HL-60 (cell line): ENCODE measurements at regions not wholly inside any gene's neighbourhood (a gene's known extent, or its start where the extent isn't known, plus 50 kb on each side); places are given as distances from the start of the nearest gene placed in this dataset.
A peak's percentile ranks its signal among the peaks of the same experiment; 100 is the strongest.

Experiments
- DNase-seq, 2 experiments: peaks; one replicate each; pipeline ENCODE4 v3.0.0-alpha.2; 2010 to 2020; ENCODE audit warnings: low read depth in 1 of 2, low spot score in 1 of 2
- H3K27ac ChIP-seq: fragments of 250-450 bp; sonication (Bioruptor Pico); replicated peaks from 2 replicates; pipeline ENCODE4 v1.5.1; 2020; ENCODE audit warnings: mild to moderate bottlenecking, moderate library complexity
- H3K27me3 ChIP-seq: fragments of 250-450 bp; sonication (Bioruptor Pico); 2 replicates; pipeline ENCODE4 v1.5.1; 2021; ENCODE audit warnings: mild to moderate bottlenecking, moderate library complexity; ENCODE audit not compliant: insufficient read depth, poor library complexity, severe bottlenecking
- H3K4me3 ChIP-seq: replicated peaks from 2 replicates; pipeline ENCODE4 v1.5.1; 2011; ENCODE audit warnings: mild to moderate bottlenecking, control low read depth, low read length; ENCODE audit not compliant: insufficient read depth
- GABPA ChIP-seq: IDR thresholded peaks from 2 replicates; pipeline ENCODE4 v1.6.1; 2012; ENCODE audit warnings: low read depth
- POLR2AphosphoS5 ChIP-seq: IDR thresholded peaks from 2 replicates; pipeline ENCODE4 v1.6.1; 2012; ENCODE audit warnings: low read depth
- SPI1 ChIP-seq: IDR thresholded peaks from 2 replicates; pipeline ENCODE4 v1.6.1; 2012; ENCODE audit warnings: low read depth, mild to moderate bottlenecking, borderline replicate concordance
- TF ChIP-seq, protein P1 (sequence below): IDR thresholded peaks from one replicate; pipeline ENCODE4 v1.5.1; 2011; ENCODE audit warnings: low read length, control low read depth, inconsistent platforms; ENCODE audit not compliant: insufficient read depth
- TF ChIP-seq, protein P2 (sequence below): IDR thresholded peaks from 2 replicates; pipeline ENCODE4 v1.6.1; 2012; ENCODE audit warnings: low read depth; ENCODE audit not compliant: insufficient replicate concordance

DNA sequence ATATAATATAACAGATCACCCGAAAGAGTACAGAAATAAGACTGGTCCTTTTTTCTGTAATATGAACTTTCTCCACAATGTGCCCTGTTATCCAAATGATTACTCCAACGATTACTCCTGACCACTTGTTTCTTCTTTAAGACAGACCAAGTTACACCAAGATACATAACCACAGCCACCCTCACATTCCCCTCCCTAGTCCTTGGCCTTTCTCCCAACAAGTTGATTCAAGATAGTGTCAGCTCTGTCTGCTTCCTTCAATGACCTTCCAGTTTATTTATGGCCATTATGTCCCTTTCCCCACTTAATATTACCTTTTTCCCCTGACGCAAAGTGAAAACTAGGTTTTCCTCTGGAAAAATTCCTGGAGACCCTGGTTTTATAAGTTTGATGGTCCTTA, 397.2 kb downstream of the FAM47B start:
- H3K4me3 ChIP-seq, result no peak overlapping the region
- no peaks in the 10 kb centered on the region for H3K27me3 ChIP-seq
- DNase-seq, result no peak
- TF ChIP-seq POLR2AphosphoS5, result no peak
- TF ChIP-seq, protein P1, sequence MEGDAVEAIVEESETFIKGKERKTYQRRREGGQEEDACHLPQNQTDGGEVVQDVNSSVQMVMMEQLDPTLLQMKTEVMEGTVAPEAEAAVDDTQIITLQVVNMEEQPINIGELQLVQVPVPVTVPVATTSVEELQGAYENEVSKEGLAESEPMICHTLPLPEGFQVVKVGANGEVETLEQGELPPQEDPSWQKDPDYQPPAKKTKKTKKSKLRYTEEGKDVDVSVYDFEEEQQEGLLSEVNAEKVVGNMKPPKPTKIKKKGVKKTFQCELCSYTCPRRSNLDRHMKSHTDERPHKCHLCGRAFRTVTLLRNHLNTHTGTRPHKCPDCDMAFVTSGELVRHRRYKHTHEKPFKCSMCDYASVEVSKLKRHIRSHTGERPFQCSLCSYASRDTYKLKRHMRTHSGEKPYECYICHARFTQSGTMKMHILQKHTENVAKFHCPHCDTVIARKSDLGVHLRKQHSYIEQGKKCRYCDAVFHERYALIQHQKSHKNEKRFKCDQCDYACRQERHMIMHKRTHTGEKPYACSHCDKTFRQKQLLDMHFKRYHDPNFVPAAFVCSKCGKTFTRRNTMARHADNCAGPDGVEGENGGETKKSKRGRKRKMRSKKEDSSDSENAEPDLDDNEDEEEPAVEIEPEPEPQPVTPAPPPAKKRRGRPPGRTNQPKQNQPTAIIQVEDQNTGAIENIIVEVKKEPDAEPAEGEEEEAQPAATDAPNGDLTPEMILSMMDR, result no peak
- H3K27ac ChIP-seq, result no peak overlapping the region

DNA sequence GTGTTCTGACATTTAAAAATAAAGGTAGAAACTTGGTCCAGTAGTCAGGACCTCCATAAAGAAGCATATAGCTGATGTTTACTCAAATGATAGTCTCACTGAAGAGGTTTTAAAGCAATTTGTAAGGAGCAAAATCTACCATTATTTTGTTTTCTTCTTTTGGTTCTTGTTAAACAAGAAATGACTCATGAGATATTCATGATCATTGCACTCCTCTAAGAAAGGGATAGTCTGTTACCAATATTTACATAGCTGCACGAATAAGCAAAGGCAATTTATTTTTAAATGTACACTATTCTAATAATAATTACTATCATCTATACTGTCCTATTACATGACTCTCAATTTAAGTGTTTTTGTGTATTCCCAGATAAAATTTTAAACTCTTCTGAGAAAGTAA, 397.9 kb downstream of the FAM47B start:
- TF ChIP-seq, protein P2, sequence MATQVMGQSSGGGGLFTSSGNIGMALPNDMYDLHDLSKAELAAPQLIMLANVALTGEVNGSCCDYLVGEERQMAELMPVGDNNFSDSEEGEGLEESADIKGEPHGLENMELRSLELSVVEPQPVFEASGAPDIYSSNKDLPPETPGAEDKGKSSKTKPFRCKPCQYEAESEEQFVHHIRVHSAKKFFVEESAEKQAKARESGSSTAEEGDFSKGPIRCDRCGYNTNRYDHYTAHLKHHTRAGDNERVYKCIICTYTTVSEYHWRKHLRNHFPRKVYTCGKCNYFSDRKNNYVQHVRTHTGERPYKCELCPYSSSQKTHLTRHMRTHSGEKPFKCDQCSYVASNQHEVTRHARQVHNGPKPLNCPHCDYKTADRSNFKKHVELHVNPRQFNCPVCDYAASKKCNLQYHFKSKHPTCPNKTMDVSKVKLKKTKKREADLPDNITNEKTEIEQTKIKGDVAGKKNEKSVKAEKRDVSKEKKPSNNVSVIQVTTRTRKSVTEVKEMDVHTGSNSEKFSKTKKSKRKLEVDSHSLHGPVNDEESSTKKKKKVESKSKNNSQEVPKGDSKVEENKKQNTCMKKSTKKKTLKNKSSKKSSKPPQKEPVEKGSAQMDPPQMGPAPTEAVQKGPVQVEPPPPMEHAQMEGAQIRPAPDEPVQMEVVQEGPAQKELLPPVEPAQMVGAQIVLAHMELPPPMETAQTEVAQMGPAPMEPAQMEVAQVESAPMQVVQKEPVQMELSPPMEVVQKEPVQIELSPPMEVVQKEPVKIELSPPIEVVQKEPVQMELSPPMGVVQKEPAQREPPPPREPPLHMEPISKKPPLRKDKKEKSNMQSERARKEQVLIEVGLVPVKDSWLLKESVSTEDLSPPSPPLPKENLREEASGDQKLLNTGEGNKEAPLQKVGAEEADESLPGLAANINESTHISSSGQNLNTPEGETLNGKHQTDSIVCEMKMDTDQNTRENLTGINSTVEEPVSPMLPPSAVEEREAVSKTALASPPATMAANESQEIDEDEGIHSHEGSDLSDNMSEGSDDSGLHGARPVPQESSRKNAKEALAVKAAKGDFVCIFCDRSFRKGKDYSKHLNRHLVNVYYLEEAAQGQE, result no peak
- H3K4me3 ChIP-seq, result no peak overlapping the region
- H3K27me3 ChIP-seq, result no peaks in the 10 kb centered on the region
- H3K27ac ChIP-seq, result no peak overlapping the region
- no peak for DNase-seq

DNA sequence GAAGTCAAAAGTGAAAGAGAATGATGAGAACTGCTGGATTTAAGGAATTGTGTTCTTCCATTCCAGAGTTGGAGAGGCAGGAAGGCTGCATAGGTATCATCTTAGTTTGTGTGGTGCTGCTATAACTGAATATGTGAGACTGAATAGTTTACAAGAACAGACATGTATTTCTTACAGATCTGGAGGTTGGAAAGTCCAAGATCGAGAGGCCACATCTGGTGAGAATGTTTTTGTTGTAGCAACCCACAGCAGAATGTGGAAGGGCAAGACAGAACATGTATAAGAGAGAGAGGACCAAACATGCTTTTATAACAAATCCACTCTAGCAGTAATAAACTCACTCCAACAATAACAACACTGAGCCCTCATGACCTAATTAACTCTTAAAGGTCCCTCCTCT, 408.6 kb downstream of the FAM47B start:
- H3K27me3 ChIP-seq, result no peaks in the 10 kb centered on the region
- TF ChIP-seq GABPA (no peak), SPI1 (no peak), POLR2AphosphoS5 (no peak)
- TF ChIP-seq, protein P1, result no peak
- TF ChIP-seq, protein P2, result no peak
- no peak for DNase-seq
- no peak overlapping the region for H3K4me3 ChIP-seq
- H3K27ac ChIP-seq, result no peak overlapping the region

DNA sequence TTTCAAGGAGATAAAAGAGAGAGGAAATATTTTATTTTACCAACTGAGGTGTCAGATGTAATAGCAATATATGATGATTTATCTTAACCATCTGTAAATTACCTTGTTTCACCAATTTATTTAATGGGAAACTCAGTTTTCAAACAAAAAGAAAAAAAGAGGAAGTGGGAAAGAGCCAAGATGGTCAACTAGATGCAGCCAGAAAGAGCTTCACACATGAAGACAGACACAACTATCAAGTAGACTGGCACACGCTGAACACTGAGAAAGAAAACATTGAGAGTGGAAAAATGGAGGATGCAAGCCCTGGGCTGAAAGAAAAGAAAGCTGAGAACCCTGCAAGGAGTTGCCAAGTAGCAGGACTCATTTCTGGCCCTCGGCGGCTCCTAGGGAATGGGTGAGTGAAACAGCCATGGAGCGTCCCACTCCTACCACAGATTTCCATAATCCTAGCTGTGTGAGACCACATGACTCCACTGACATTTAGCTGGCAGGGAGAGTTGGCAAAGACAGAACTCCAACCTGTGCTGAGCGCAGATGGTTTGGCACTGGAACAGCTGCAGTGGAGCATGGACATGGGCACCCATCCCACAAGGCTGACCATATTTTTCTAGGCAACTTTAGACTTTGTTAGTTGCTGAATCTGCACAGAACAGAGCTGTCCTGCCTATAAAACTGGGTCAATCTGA, 409.3 kb downstream of the FAM47B start:
- no peaks in the 10 kb centered on the region for H3K27me3 ChIP-seq

DNA sequence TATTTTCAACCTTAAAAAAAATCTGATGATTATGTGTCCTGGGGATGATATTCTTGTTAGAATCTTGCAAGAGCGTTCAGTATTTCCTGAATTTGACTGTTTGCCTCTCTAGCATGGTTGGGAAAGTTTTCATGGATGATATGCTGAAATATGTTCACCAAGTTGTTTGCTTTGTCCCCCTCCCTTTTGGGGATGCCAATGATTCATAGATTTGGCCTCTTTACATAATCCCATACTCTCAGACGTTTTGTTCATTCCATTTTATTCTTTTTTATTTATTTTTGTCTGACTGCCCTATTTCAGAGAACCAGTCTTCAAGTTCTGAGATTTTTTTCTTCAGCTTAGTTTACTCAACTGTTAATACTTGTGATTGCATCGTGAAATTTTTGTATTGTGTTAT, 415.1 kb downstream of the FAM47B start:
- Histone ChIP-seq H3K27ac (no peak overlapping the region), H3K4me3 (no peak overlapping the region), H3K27me3 (no peaks in the 10 kb centered on the region)
- TF ChIP-seq, protein P2, result no peak
- no peak for TF ChIP-seq POLR2AphosphoS5
- TF ChIP-seq, protein P1, result no peak
- TF ChIP-seq SPI1, result no peak
- no peak for TF ChIP-seq GABPA
- DNase-seq, result no peak

More for the DNA sequence above, 409.3 kb downstream of the FAM47B start:
- Histone ChIP-seq H3K4me3 (no peak overlapping the region), H3K27ac (no peak overlapping the region)
- DNase-seq, result no peak
- no peak for TF ChIP-seq GABPA
- peak; percentile 74 for TF ChIP-seq SPI1
